Caco-2 (cell line): ENCODE measurements at regions not wholly inside any gene's neighbourhood (a gene's known extent, or its start where the extent isn't known, plus 50 kb on each side); places are given as distances from the start of the nearest gene placed in this dataset.

Experiments used
- BruUV-seq: library from RNA; stranded (reverse); fragments of 400-500 nt; replicated peaks from 2 replicates; lab custom pipeline; 2021; lab: Mats Ljungman, UMichigan
- CTCF ChIA-PET: fragments of 300-600 bp; sonication (Branson Sonifier 250); formaldehyde crosslinking; loops from one replicate; lab custom pipeline; 2022; ENCODE audit warnings: antibody characterized with exemption; lab: Charles Lee
- POLR2A ChIA-PET: fragments of 300-600 bp; sonication (Branson Sonifier 250); formaldehyde crosslinking; loops from one replicate; lab custom pipeline; 2022; ENCODE audit warnings: antibody characterized with exemption; lab: Charles Lee
- DNase-seq, 2 experiments: peaks; one replicate each; pipeline versions ENCODE4 v3.0.0 to v3.0.0-alpha.2; 2020 to 2022
- H3K27me3 ChIP-seq: replicated peaks from 2 replicates; pipeline ENCODE4 v1.6.0; 2011; ENCODE audit warnings: low read length; ENCODE audit not compliant: control insufficient read depth, insufficient read depth
- H3K36me3 ChIP-seq: 2 replicates; pipeline ENCODE4 v1.5.1; 2011; ENCODE audit warnings: low read length; ENCODE audit not compliant: control insufficient read depth, insufficient read depth
- H3K4me1 ChIP-seq: fragments of 250-450 bp; sonication (Bioruptor Pico); 2 replicates; pipeline ENCODE4 v1.5.1; 2020; ENCODE audit warnings: mild to moderate bottlenecking
- H3K4me3 ChIP-seq: 2 replicates; pipeline ENCODE4 v1.5.1; 2011; ENCODE audit warnings: low read depth, mild to moderate bottlenecking, control low read depth, low read length
- H3K9me3 ChIP-seq: fragments of 250-450 bp; sonication (Bioruptor Pico); 2 replicates; pipeline ENCODE4 v1.5.1; 2020; ENCODE audit warnings: mild to moderate bottlenecking, moderate library complexity
- H3K27ac Mint-ChIP-seq: one replicate; pipeline ENCODE4 v1.8.0; 2022; ENCODE audit warnings: mixed read lengths; ENCODE audit not compliant: unreplicated experiment
- H3K27me3 Mint-ChIP-seq: one replicate; pipeline ENCODE4 v1.8.0; 2022; ENCODE audit warnings: mixed read lengths; ENCODE audit not compliant: insufficient read depth, unreplicated experiment
- H3K36me3 Mint-ChIP-seq: one replicate; pipeline ENCODE4 v1.8.0; 2022; ENCODE audit warnings: mild to moderate bottlenecking, mixed read lengths; ENCODE audit not compliant: insufficient read depth, unreplicated experiment
- H3K4me1 Mint-ChIP-seq: one replicate; pipeline ENCODE4 v1.8.0; 2022; ENCODE audit warnings: low read depth, mixed read lengths; ENCODE audit not compliant: unreplicated experiment
- H3K4me3 Mint-ChIP-seq: one replicate; pipeline ENCODE4 v1.8.0; 2022; ENCODE audit warnings: mild to moderate bottlenecking, moderate library complexity, mixed read lengths; ENCODE audit not compliant: unreplicated experiment
- H3K9me3 Mint-ChIP-seq: one replicate; pipeline ENCODE4 v1.8.0; 2022; ENCODE audit warnings: mixed read lengths; ENCODE audit not compliant: unreplicated experiment
- intact Hi-C: fragments of 100-400 bp; cut with micrococcal nuclease; formaldehyde crosslinking; loops from one replicate; pipeline ENCODE4 v1.10.0; 2022; ENCODE audit not compliant: unreplicated experiment
- TF ChIP-seq, protein P1 (sequence below), 2 experiments: fragments of 200-600 bp in 1 of 2; IDR thresholded peaks; 1 replicate in 1 of 2; 2 replicates in 1 of 2; pipeline versions ENCODE4 v1.5.1 to v1.8.0; 2011 to 2022; ENCODE audit warnings: antibody characterized with exemption in 1 of 2, control low read depth in 1 of 2, inconsistent platforms in 1 of 2, low read depth in 1 of 2, low read length in 1 of 2, mild to moderate bottlenecking in 1 of 2, moderate library complexity in 1 of 2; ENCODE audit not compliant: insufficient read depth in 1 of 2, severe bottlenecking in 1 of 2, unreplicated experiment in 1 of 2

DNA sequence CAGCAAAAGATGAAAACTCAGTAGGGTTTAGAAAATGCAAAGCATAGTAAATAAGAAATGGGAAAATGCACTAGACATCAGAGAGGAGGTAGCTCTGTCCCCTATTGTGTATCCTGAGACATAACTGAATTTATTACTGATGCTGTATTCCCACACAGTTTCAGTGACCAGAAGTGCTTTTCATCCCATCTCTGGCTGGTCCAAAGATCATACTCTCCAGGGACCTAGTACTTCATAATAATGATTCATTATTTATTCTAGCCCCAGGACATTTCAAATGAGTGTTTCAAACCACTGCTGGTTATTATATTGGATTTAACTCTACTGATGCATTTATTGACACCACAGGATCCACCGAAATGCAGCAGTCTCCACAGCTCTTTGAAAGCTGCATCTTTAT is 163.3 kb downstream of the PAWR start:
- no peaks in the 10 kb centered on the region for H3K27me3 ChIP-seq
- CTCF ChIA-PET, result no interaction called here
- DNase-seq, result no peak
- H3K27ac Mint-ChIP-seq, result no peak overlapping the region
- BruUV-seq, result no TSS peak
- H3K4me1 Mint-ChIP-seq, result peaks cover 35% of the 10 kb centered on the region
- intact Hi-C loops, result no loop called here
- no peaks in the 10 kb centered on the region for H3K27me3 Mint-ChIP-seq
- H3K9me3 ChIP-seq, result peaks cover 13% of the 10 kb centered on the region; the same call in 1 of the 2 replicates
- peaks cover 25% of the 10 kb centered on the region for H3K9me3 Mint-ChIP-seq
- POLR2A ChIA-PET, result no interaction called here
- no peaks in the 10 kb centered on the region for H3K36me3 ChIP-seq
- peaks cover 14% of the 10 kb centered on the region for H3K36me3 Mint-ChIP-seq
- TF ChIP-seq, protein P1, sequence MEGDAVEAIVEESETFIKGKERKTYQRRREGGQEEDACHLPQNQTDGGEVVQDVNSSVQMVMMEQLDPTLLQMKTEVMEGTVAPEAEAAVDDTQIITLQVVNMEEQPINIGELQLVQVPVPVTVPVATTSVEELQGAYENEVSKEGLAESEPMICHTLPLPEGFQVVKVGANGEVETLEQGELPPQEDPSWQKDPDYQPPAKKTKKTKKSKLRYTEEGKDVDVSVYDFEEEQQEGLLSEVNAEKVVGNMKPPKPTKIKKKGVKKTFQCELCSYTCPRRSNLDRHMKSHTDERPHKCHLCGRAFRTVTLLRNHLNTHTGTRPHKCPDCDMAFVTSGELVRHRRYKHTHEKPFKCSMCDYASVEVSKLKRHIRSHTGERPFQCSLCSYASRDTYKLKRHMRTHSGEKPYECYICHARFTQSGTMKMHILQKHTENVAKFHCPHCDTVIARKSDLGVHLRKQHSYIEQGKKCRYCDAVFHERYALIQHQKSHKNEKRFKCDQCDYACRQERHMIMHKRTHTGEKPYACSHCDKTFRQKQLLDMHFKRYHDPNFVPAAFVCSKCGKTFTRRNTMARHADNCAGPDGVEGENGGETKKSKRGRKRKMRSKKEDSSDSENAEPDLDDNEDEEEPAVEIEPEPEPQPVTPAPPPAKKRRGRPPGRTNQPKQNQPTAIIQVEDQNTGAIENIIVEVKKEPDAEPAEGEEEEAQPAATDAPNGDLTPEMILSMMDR (IDR thresholded peaks at IDR 0.05; ENCODE audit: insufficient read depth in 1 of 2, low read depth in 1 of 2, low read length in 1 of 2, severe bottlenecking in 1 of 2, unreplicated experiment in 1 of 2), result no peak
- H3K4me3 Mint-ChIP-seq, result no peak overlapping the region
- H3K4me3 ChIP-seq, result no peak overlapping the region
- peaks cover 47% of the 10 kb centered on the region for H3K4me1 ChIP-seq

DNA sequence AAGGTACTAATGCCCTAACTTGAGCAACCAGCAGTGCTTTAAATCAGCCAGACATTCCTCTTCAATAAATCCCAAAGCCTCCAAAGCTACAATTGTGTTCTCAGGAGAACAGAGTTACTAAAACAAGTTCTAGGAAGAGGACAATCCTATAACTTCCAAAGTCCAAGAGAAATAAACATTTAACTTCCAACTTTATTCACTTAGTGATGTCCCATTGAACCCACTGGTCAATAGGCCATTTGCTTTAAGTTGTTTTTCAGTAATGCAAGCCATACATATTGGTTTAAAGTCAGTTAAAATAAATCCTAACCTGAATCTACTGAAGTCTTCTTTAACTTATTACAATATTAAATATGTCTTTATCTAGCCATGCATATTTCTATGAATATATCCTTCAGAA is 165.4 kb downstream of the PAWR start:
- no TSS peak for BruUV-seq
- no peak for DNase-seq
- Mint-ChIP-seq H3K4me1 (peaks cover 19% of the 10 kb centered on the region), H3K4me3 (no peak overlapping the region), H3K27me3 (no peaks in the 10 kb centered on the region), H3K9me3 (peaks cover 19% of the 10 kb centered on the region), H3K36me3 (peaks cover 13% of the 10 kb centered on the region), H3K27ac (no peak overlapping the region)
- H3K9me3 ChIP-seq, result peaks cover 10% of the 10 kb centered on the region; the same call in 1 of the 2 replicates
- no peak overlapping the region for H3K4me3 ChIP-seq
- ChIA-PET CTCF (no interaction called here), POLR2A (no interaction called here)
- TF ChIP-seq, protein P1 (IDR thresholded peaks at IDR 0.05; ENCODE audit: insufficient read depth in 1 of 2, low read depth in 1 of 2, low read length in 1 of 2, severe bottlenecking in 1 of 2, unreplicated experiment in 1 of 2), result no peak
- no peaks in the 10 kb centered on the region for H3K36me3 ChIP-seq
- peaks cover 27% of the 10 kb centered on the region for H3K4me1 ChIP-seq
- no peaks in the 10 kb centered on the region for H3K27me3 ChIP-seq
- intact Hi-C loops, result no loop called here

DNA sequence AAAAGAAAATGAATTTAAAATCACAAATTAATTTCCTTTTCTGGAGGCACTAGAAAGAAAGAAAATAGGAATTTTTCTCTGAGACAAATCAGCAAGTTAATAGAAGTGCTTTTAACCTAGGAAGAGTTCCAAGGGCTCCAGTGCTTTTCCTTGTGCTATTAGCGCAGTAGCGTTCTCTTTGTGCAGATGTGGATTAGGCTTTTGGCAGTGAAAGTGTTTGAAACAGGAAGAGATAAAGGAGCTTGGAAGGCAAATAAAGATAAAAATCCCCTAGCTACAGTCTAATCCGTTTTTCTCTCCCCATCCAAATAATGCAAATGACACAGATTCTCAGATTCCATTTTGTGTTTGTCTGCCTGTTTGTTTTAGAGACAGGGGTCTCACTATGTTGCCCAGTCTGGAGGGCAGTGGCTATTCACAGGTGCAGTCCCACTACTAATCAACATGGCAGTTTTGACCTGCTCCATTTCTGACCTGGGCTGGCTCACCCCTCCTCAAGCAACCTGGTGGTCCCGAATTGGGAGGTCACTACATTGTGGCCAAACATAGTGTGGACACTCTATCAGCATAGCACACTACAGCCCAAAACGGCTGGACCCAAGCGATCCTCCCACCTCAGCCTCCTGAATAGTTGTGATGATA is 166.1 kb downstream of the PAWR start:
- POLR2A ChIA-PET, result no interaction called here
- Histone ChIP-seq H3K4me1 (peaks cover 21% of the 10 kb centered on the region), H3K9me3 (peaks cover 6% of the 10 kb centered on the region; the same call in 1 of the 2 replicates), H3K36me3 (no peaks in the 10 kb centered on the region), H3K4me3 (no peak overlapping the region), H3K27me3 (no peaks in the 10 kb centered on the region)
- peaks cover 12% of the 10 kb centered on the region for H3K4me1 Mint-ChIP-seq
- peaks cover 6% of the 10 kb centered on the region for H3K36me3 Mint-ChIP-seq
- no peak overlapping the region for H3K4me3 Mint-ChIP-seq
- H3K27ac Mint-ChIP-seq, result no peak overlapping the region
- CTCF ChIA-PET, result no interaction called here
- TF ChIP-seq, protein P1 (IDR thresholded peaks at IDR 0.05; ENCODE audit: insufficient read depth in 1 of 2, low read depth in 1 of 2, low read length in 1 of 2, severe bottlenecking in 1 of 2, unreplicated experiment in 1 of 2), result no peak
- BruUV-seq, result no TSS peak
- intact Hi-C loops, result no loop called here
- no peaks in the 10 kb centered on the region for H3K27me3 Mint-ChIP-seq
- no peak for DNase-seq
- H3K9me3 Mint-ChIP-seq, result peaks cover 12% of the 10 kb centered on the region
